Endothelial cell of umbilical vein (primary cell): ENCODE measurements at regions not wholly inside any gene's neighbourhood (a gene's known extent, or its start where the extent isn't known, plus 50 kb on each side); places are given as distances from the start of the nearest gene placed in this dataset.

ENCODE experiments used
- BruUV-seq: library from RNA; stranded (reverse); fragments of 400-500 nt; replicated peaks from 2 replicates; lab custom pipeline; 2021; lab: Mats Ljungman, UMichigan
- CTCF ChIA-PET: fragments of 300-600, 350-600 bp; sonication (Branson Sonifier 250); formaldehyde crosslinking; loops from one replicate; lab custom pipeline; 2021; ENCODE audit warnings: antibody characterized with exemption, inconsistent platforms; lab: Charles Lee
- POLR2A ChIA-PET: fragments of 300-600, 350-600 bp; sonication (Branson Sonifier 250); formaldehyde crosslinking; loops from one replicate; lab custom pipeline; 2021; ENCODE audit warnings: antibody characterized with exemption, inconsistent platforms; lab: Charles Lee
- DNase-seq: peaks from one replicate; pipeline ENCODE4 v3.0.0-alpha.2; 2011; ENCODE audit warnings: low read depth, low spot score
- FAIRE-seq: peaks from 2 replicates; lab custom pipeline; 2011; peaks lifted over from hg19 to GRCh38; lab: Jason Lieb, UNC
- H2AFZ ChIP-seq: 2 replicates; pipeline ENCODE4 v1.6.0; 2012; ENCODE audit warnings: low read depth, low read length, control low read depth, inconsistent platforms
- H3K27ac ChIP-seq: 2 replicates; pipeline ENCODE4 v1.5.1; 2011; ENCODE audit warnings: low read depth, mild to moderate bottlenecking, control low read depth, low read length, moderate library complexity; ENCODE audit not compliant: insufficient read depth
- H3K27me3 ChIP-seq, 2 experiments: 2 replicates each; pipeline versions ENCODE4 v1.6.0 to v1.6.1; 2011; ENCODE audit warnings: low read length in 2 of 2, mixed read lengths in 1 of 2; ENCODE audit not compliant: control insufficient read depth in 2 of 2, insufficient read depth in 2 of 2
- H3K36me3 ChIP-seq, 2 experiments: 2 replicates in 1 of 2; 3 replicates in 1 of 2; pipeline ENCODE4 v1.5.1; 2011; ENCODE audit warnings: low read length in 2 of 2, mild to moderate bottlenecking in 1 of 2, moderate library complexity in 1 of 2; ENCODE audit not compliant: control insufficient read depth in 2 of 2, insufficient read depth in 2 of 2; ENCODE audit errors: extremely low read depth in 1 of 2
- H3K4me1 ChIP-seq: 3 replicates; pipeline ENCODE4 v1.5.1; 2011; ENCODE audit warnings: mild to moderate bottlenecking, low read length; ENCODE audit not compliant: control insufficient read depth, insufficient read depth; ENCODE audit errors: extremely low read depth
- H3K4me2 ChIP-seq: 2 replicates; pipeline ENCODE4 v1.6.1; 2011; ENCODE audit warnings: low read length, control low read depth, mixed read lengths; ENCODE audit not compliant: insufficient read depth
- H3K4me3 ChIP-seq, 3 experiments: fragments of 200-600 bp in 1 of 3; sonication (generic), shearing (Covaris generic) in 1 of 3; replicated peaks in 1 of 3; 2 replicates each; pipeline ENCODE4 v1.5.1; 2011 to 2016; ENCODE audit warnings: control low read depth in 3 of 3, low read length in 3 of 3, mild to moderate bottlenecking in 2 of 3, inconsistent platforms in 1 of 3, low read depth in 1 of 3, moderate library complexity in 1 of 3; ENCODE audit not compliant: insufficient read depth in 1 of 3
- H3K79me2 ChIP-seq: 2 replicates; pipeline ENCODE4 v1.6.0; 2012; ENCODE audit warnings: low read length, inconsistent platforms; ENCODE audit not compliant: control insufficient read depth, insufficient read depth
- H3K9ac ChIP-seq: replicated peaks from 2 replicates; pipeline ENCODE3; 2011; ENCODE audit warnings: low read length, control low read depth; ENCODE audit not compliant: insufficient read depth; ENCODE audit errors: extremely low read depth
- H3K9me1 ChIP-seq: replicated peaks from 3 replicates; pipeline ENCODE4 v1.6.0; 2011; ENCODE audit warnings: mild to moderate bottlenecking, low read length; ENCODE audit not compliant: control insufficient read depth, insufficient read depth; ENCODE audit errors: extremely low read depth
- H3K9me3 ChIP-seq: replicated peaks from 2 replicates; pipeline ENCODE4 v1.5.1; 2012; ENCODE audit warnings: low read length, inconsistent platforms; ENCODE audit not compliant: control insufficient read depth, insufficient read depth
- H4K20me1 ChIP-seq: replicated peaks from 2 replicates; pipeline ENCODE3; 2011; ENCODE audit warnings: mild to moderate bottlenecking, low read length; ENCODE audit not compliant: control insufficient read depth, insufficient read depth; ENCODE audit errors: extremely low read depth
- CTCF ChIP-seq, 2 donors: IDR thresholded peaks; 1 replicate in 1 of 2; 2 replicates in 1 of 2; pipeline ENCODE4 v1.5.1; 2011; ENCODE audit warnings: low read length in 2 of 2, mild to moderate bottlenecking in 2 of 2, moderate library complexity in 2 of 2, control low read depth in 1 of 2, inconsistent platforms in 1 of 2, low read depth in 1 of 2; ENCODE audit not compliant: insufficient read depth in 1 of 2; ENCODE audit errors: extremely low read depth in 1 of 2
- EZH2 ChIP-seq: IDR thresholded peaks from 2 replicates; pipeline ENCODE4 v1.6.1; 2012; ENCODE audit warnings: borderline replicate concordance, low read depth, mild to moderate bottlenecking, moderate library complexity, low read length, inconsistent platforms; ENCODE audit not compliant: severe bottlenecking
- FOS ChIP-seq: IDR thresholded peaks from 2 replicates; pipeline ENCODE4 v1.6.1; 2011; ENCODE audit warnings: mild to moderate bottlenecking, low read length, moderate library complexity, borderline replicate concordance; ENCODE audit not compliant: insufficient read depth
- GATA2 ChIP-seq: IDR thresholded peaks from 2 replicates; pipeline ENCODE4 v1.7.0; 2011; ENCODE audit warnings: low read depth, mild to moderate bottlenecking, moderate library complexity, mixed read lengths, low read length; ENCODE audit not compliant: insufficient read length, insufficient read depth
- JUN ChIP-seq: IDR thresholded peaks from 2 replicates; pipeline ENCODE4 v1.6.1; 2011; ENCODE audit warnings: borderline replicate concordance, low read depth; ENCODE audit not compliant: insufficient read length, insufficient read depth
- MYC ChIP-seq: IDR thresholded peaks from one replicate; pipeline ENCODE4 v1.6.1; 2011; ENCODE audit warnings: mild to moderate bottlenecking, low read depth, low read length
- POLR2A ChIP-seq: IDR thresholded peaks from 2 replicates; pipeline ENCODE4 v1.6.1; 2012; ENCODE audit warnings: low read depth, mild to moderate bottlenecking, control low read depth, low read length
- POLR2AphosphoS5 ChIP-seq: IDR thresholded peaks from 2 replicates; pipeline ENCODE4 v1.6.1; 2012; ENCODE audit warnings: low read depth, mild to moderate bottlenecking, control low read depth, low read length, moderate library complexity; ENCODE audit not compliant: insufficient read depth
- dilution Hi-C: fragments of 300-500 bp; cut with MboI; formaldehyde crosslinking; loops from one replicate; pipeline ENCODE4 v1.15.0; 2019; ENCODE audit warnings: low sequenced_read_pairs; ENCODE audit not compliant: extremely low pct_ligation_motif_present
- intact Hi-C: fragments of 100-400 bp; cut with micrococcal nuclease; formaldehyde crosslinking; loops from one replicate; pipeline ENCODE4 v1.10.0; 2022
- TF ChIP-seq, protein P1 (sequence below): IDR thresholded peaks from 2 replicates; pipeline ENCODE4 v1.6.1; 2011; ENCODE audit not compliant: insufficient read depth, insufficient read length

GRCh38 chr15:91409387-91409786 lies 309.3 kb downstream of the SV2B start:
- no peaks in the 10 kb centered on the region for H3K36me3 ChIP-seq
- peaks cover 9% of the 10 kb centered on the region for H3K9me3 ChIP-seq
- no peak for FAIRE-seq

More at GRCh38 chr15:91409387-91409786, 309.3 kb downstream of the SV2B start:
- no TSS peak for BruUV-seq
- ChIA-PET CTCF (no interaction called here), POLR2A (no interaction called here)
- Histone ChIP-seq H3K9ac (no peak overlapping the region), H2AFZ (no peak overlapping the region), H3K9me1 (no peaks in the 10 kb centered on the region), H3K27ac (no peak overlapping the region), H3K79me2 (no peaks in the 10 kb centered on the region), H3K27me3 (no peaks in the 10 kb centered on the region), H4K20me1 (no peaks in the 10 kb centered on the region), H3K4me2 (no peak overlapping the region), H3K4me1 (no peaks in the 10 kb centered on the region), H3K4me3 (no peak overlapping the region)
- dilution Hi-C loops (no loop called here), intact Hi-C loops (no loop called here)
- DNase-seq, result no peak
- TF ChIP-seq FOS (no peak), POLR2AphosphoS5 (no peak), EZH2 (no peak), POLR2A (no peak), GATA2 (no peak), MYC (no peak), CTCF (IDR thresholded peaks at IDR 0.05; ENCODE audit: extremely low read depth in 1 of 2, insufficient read depth in 1 of 2, low read depth in 1 of 2, low read length in 2 of 2) (no peak), JUN (no peak)
- TF ChIP-seq, protein P1, sequence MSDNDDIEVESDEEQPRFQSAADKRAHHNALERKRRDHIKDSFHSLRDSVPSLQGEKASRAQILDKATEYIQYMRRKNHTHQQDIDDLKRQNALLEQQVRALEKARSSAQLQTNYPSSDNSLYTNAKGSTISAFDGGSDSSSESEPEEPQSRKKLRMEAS, result no peak
